ENCODE measurements at regions not wholly inside any gene's neighbourhood (a gene's known extent, or its start where the extent isn't known, plus 50 kb on each side); places are given as distances from the start of the nearest gene placed in this dataset.

DNA sequence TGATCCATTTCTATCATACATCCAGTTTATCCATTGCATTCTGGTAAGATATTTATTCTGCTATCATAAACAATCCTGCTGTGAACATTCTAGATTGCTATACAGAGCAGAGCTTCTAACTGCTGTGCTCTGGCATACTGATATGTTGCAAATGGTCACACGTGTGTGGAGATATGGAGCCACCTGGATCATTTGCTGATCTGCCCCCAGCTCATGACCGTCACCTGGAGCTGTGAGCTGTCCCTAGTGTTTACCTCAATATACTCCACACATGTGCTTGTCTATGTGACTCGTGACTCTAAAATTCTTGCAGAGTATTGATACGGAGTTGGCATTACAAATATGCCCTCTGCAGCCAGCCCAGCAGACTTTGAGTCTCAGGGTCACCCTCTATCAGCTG, 164.5 kb upstream of the ZFHX3 start:
- intact Hi-C loops (cut with micrococcal nuclease; ENCODE audit: unreplicated experiment), result no loop called here
- Histone ChIP-seq H4K20me1 (ENCODE audit: control insufficient read depth, insufficient read depth) (no peaks in the 10 kb centered on the region), H3K27me3 (replicated peaks in 1 of 2; ENCODE audit: control insufficient read depth in 2 of 2, insufficient read depth in 2 of 2, low read length in 1 of 2) (no peaks in the 10 kb centered on the region), H3K4me2 (ENCODE audit: control insufficient read depth, insufficient read depth) (no peak overlapping the region), H3K4me3 (no peak overlapping the region), H3K36me3 (ENCODE audit: control insufficient read depth in 2 of 2, insufficient read depth in 2 of 2, low read length in 1 of 2) (no peaks in the 10 kb centered on the region), H3K4me1 (ENCODE audit: control insufficient read depth, insufficient read depth, low read length) (no peaks in the 10 kb centered on the region), H3K9me3 (replicated peaks; ENCODE audit: control insufficient read depth, insufficient read depth, low read length) (no peaks in the 10 kb centered on the region; the same call in 2 of the 3 replicates), H2AFZ (ENCODE audit: control insufficient read depth, low read depth, low read length) (no peak overlapping the region), H3K79me2 (ENCODE audit: control insufficient read depth, insufficient read depth, low read length) (no peaks in the 10 kb centered on the region), H3K9ac (ENCODE audit: control insufficient read depth, insufficient read depth, low read length) (no peak overlapping the region), H3K27ac (ENCODE audit: control insufficient read depth, insufficient read depth) (no peak overlapping the region)
- WGBS (ENCODE audit: insufficient coverage, insufficient replicate concordance, low lambda C conversion rate, missing lambda C conversion rate), result 12% methylated on average over 4 of the region's 4 CpGs
- CTCF ChIA-PET, result interaction anchor here (1.5 kb wide), 1 partner anchor 10 kb away, joined by 3 read pairs; no protein-coding TSS in a partner anchor
- no peak for ATAC-seq
- SMC1A ChIA-PET (ENCODE audit: uncharacterized antibody, unreplicated experiment), result no interaction called here
- BruUV-seq (replicated peaks), result no TSS peak
- no peak for DNase-seq (ENCODE audit: low read depth, low spot score)
- RAD21 ChIA-PET (ENCODE audit: unreplicated experiment), result interaction anchor here (0.6 kb wide), 1 partner anchor 443 kb away, joined by 4 read pairs; no protein-coding TSS in a partner anchor
- TF ChIP-seq ZNF24 (IDR thresholded peaks at IDR 0.05) (no peak), IKZF1 (conservative IDR thresholded peaks at IDR 0.05) (no peak), ZBED1 (IDR thresholded peaks at IDR 0.05; ENCODE audit: borderline replicate concordance) (no peak), BRCA1 (IDR thresholded peaks at IDR 0.05; ENCODE audit: low read depth, low read length) (no peak), MTA3 (IDR thresholded peaks at IDR 0.05; ENCODE audit: borderline replicate concordance, low read length) (no peak), TCF7 (IDR thresholded peaks at IDR 0.05; ENCODE audit: borderline replicate concordance) (no peak), POLR2A (IDR thresholded peaks at IDR 0.05; ENCODE audit: low read depth, low read length) (no peak), IRF4 (IDR thresholded peaks at IDR 0.05; ENCODE audit: low read depth, low read length) (no peak), JUNB (IDR thresholded peaks at IDR 0.05) (no peak), RAD21 (IDR thresholded peaks at IDR 0.05; ENCODE audit: insufficient read depth, low read depth, low read length) (no peak)
- TF ChIP-seq, protein P1, sequence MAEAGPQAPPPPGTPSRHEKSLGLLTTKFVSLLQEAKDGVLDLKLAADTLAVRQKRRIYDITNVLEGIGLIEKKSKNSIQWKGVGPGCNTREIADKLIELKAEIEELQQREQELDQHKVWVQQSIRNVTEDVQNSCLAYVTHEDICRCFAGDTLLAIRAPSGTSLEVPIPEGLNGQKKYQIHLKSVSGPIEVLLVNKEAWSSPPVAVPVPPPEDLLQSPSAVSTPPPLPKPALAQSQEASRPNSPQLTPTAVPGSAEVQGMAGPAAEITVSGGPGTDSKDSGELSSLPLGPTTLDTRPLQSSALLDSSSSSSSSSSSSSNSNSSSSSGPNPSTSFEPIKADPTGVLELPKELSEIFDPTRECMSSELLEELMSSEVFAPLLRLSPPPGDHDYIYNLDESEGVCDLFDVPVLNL (IDR thresholded peaks at IDR 0.05; ENCODE audit: low read depth, low read length), result no peak
- TF ChIP-seq, protein P2, sequence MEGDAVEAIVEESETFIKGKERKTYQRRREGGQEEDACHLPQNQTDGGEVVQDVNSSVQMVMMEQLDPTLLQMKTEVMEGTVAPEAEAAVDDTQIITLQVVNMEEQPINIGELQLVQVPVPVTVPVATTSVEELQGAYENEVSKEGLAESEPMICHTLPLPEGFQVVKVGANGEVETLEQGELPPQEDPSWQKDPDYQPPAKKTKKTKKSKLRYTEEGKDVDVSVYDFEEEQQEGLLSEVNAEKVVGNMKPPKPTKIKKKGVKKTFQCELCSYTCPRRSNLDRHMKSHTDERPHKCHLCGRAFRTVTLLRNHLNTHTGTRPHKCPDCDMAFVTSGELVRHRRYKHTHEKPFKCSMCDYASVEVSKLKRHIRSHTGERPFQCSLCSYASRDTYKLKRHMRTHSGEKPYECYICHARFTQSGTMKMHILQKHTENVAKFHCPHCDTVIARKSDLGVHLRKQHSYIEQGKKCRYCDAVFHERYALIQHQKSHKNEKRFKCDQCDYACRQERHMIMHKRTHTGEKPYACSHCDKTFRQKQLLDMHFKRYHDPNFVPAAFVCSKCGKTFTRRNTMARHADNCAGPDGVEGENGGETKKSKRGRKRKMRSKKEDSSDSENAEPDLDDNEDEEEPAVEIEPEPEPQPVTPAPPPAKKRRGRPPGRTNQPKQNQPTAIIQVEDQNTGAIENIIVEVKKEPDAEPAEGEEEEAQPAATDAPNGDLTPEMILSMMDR (IDR thresholded peaks at IDR 0.05 in 2 of 3, conservative IDR thresholded peaks at IDR 0.05 in 1 of 3; ENCODE audit: control insufficient read depth in 2 of 3, extremely low read depth in 1 of 3, insufficient read depth in 1 of 3, low read depth in 3 of 3, low read length in 3 of 3), result no peak
- POLR2A ChIA-PET, result no interaction called here
- in situ Hi-C loops (cut with MboI), result no loop called here
- no peak for FAIRE-seq
